ENCODE measurements at regions not wholly inside any gene's neighbourhood (a gene's known extent, or its start where the extent isn't known, plus 50 kb on each side); places are given as distances from the start of the nearest gene placed in this dataset.
"Not testable (repeated sequence)": the region's sequence is repeated elsewhere in the genome, so short reads cannot be mapped to it uniquely, and the experiment has no call there.

GRCh38 chr13:52324831-52325230 is 81.1 kb downstream of the THSD1 start:
- DNase-seq = not testable (repeated sequence)

GRCh38 chr13:52319876-52320275 is 86.1 kb downstream of the THSD1 start:
- no peak for DNase-seq

- DNase-seq = not testable (repeated sequence)
Observed at GRCh38 chr13:52309833-52310232, 96.1 kb downstream of the THSD1 start.

- not testable (repeated sequence) for DNase-seq
Observed at GRCh38 chr13:52306336-52306735, 99.6 kb downstream of the THSD1 start.

- DNase-seq = not testable (repeated sequence)
Observed at GRCh38 chr13:52303098-52303497, 102.9 kb downstream of the THSD1 start.

GRCh38 chr13:52302688-52303087 is 103.3 kb downstream of the THSD1 start:
- not testable (repeated sequence) for DNase-seq

- not testable (repeated sequence) for DNase-seq
Observed at GRCh38 chr13:52301810-52302400, 104.1 kb downstream of the THSD1 start.

GRCh38 chr13:52298079-52298661 is 107.8 kb downstream of the THSD1 start:
- DNase-seq = not testable (repeated sequence)

- DNase-seq = not testable (repeated sequence)
Observed at GRCh38 chr13:52288891-52289290, 117.1 kb downstream of the THSD1 start.

- DNase-seq = not testable (repeated sequence)
Observed at GRCh38 chr13:52281387-52281786, 122.0 kb upstream of the NEK3 start.

GRCh38 chr13:52279408-52279807 is 120.0 kb upstream of the NEK3 start:
- DNase-seq = not testable (repeated sequence)

- DNase-seq = not testable (repeated sequence)
Observed at GRCh38 chr13:52254299-52254698, 94.9 kb upstream of the NEK3 start.

- DNase-seq = not testable (repeated sequence)
Observed at GRCh38 chr13:52240752-52241151, 81.4 kb upstream of the NEK3 start.

- DNase-seq = peak; percentile 74
Observed at GRCh38 chr13:52235900-52236595, 76.7 kb upstream of the NEK3 start.

- DNase-seq = not testable (repeated sequence)
Observed at GRCh38 chr13:52234928-52235327, 75.5 kb upstream of the NEK3 start.

- DNase-seq = not testable (repeated sequence)
Observed at GRCh38 chr13:52223063-52223462, 63.7 kb upstream of the NEK3 start.

GRCh38 chr13:52213920-52214319 is 54.5 kb upstream of the NEK3 start:
- DNase-seq = not testable (repeated sequence)

GRCh38 chr13:52212886-52213285 is 53.5 kb upstream of the NEK3 start:
- DNase-seq = not testable (repeated sequence)

- DNase-seq = not testable (repeated sequence)
Observed at GRCh38 chr13:52211416-52211776, 52.0 kb upstream of the NEK3 start.

- not testable (repeated sequence) for DNase-seq
Observed at GRCh38 chr13:52210564-52211415, 51.4 kb upstream of the NEK3 start.
